ENCODE measurements at regions not wholly inside any gene's neighbourhood (a gene's known extent, or its start where the extent isn't known, plus 50 kb on each side); places are given as distances from the start of the nearest gene placed in this dataset.

DNA sequence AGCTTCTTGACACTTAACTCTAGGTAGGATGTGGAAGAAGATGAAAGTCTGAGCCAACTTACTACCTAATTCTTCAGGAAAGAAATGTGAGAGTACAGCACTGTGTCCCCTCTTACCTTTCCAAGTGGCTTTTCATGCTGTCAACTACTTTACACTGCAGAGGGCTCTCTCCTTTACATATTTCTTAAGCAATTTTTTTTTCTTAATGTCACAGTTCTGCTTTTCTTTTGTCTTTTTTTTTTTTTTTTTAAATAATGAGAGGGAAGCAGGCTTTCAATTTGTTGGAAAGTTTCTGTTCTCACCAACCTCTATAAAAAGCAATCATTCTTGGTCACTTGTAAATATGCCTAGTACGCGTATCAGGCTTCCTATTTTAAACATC is 212.7 kb upstream of the MIR17HG start:
- Histone ChIP-seq H3K9me3 (ENCODE audit: control insufficient read depth, insufficient read depth, low read depth, low read length) (no peaks in the 10 kb centered on the region), H3K36me3 (ENCODE audit: control insufficient read depth in 2 of 2, insufficient read depth in 1 of 2, low read length in 2 of 2) (no peaks in the 10 kb centered on the region), H3K27ac (ENCODE audit: extremely low read depth, low read depth, low read length) (no peak overlapping the region), H3K4me1 (ENCODE audit: control insufficient read depth, insufficient read depth, low read length) (no peaks in the 10 kb centered on the region), H3K4me3 (ENCODE audit: low read depth, low read length) (no peak overlapping the region)
- POLR2A ChIA-PET, result no interaction called here
- CTCF ChIA-PET, result interaction anchor here (0.6 to 2.7 kb wide), 3 partner anchors 50 to 121 kb away, joined by 3 to 26 read pairs (median 4); no protein-coding TSS in a partner anchor
- TF ChIP-seq ZSCAN16 (tag by site-specific recombination; IDR thresholded peaks at IDR 0.05), result no peak
- no peak for TF ChIP-seq ZNF133 (tag by site-specific recombination; IDR thresholded peaks at IDR 0.05)
- TF ChIP-seq, protein P1, sequence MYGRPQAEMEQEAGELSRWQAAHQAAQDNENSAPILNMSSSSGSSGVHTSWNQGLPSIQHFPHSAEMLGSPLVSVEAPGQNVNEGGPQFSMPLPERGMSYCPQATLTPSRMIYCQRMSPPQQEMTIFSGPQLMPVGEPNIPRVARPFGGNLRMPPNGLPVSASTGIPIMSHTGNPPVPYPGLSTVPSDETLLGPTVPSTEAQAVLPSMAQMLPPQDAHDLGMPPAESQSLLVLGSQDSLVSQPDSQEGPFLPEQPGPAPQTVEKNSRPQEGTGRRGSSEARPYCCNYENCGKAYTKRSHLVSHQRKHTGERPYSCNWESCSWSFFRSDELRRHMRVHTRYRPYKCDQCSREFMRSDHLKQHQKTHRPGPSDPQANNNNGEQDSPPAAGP (tag by site-specific recombination; IDR thresholded peaks at IDR 0.05), result no peak
- TF ChIP-seq ZNF341 (tag by site-specific recombination; IDR thresholded peaks at IDR 0.05; ENCODE audit: low read depth), result no peak
- TF ChIP-seq, protein P2, sequence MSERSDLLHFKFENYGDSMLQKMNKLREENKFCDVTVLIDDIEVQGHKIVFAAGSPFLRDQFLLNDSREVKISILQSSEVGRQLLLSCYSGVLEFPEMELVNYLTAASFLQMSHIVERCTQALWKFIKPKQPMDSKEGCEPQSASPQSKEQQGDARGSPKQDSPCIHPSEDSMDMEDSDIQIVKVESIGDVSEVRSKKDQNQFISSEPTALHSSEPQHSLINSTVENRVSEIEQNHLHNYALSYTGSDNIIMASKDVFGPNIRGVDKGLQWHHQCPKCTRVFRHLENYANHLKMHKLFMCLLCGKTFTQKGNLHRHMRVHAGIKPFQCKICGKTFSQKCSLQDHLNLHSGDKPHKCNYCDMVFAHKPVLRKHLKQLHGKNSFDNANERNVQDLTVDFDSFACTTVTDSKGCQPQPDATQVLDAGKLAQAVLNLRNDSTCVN (tag by site-specific recombination; optimal IDR thresholded peaks at IDR 0.05), result no peak
- TF ChIP-seq HOXD13 (CRISPR knock-in tag; IDR thresholded peaks at IDR 0.05; ENCODE audit: borderline replicate concordance), result no peak
- TF ChIP-seq ZNF777 (tag by site-specific recombination; IDR thresholded peaks at IDR 0.05; ENCODE audit: borderline replicate concordance), result no peak
- TF ChIP-seq ZFHX2 (tag by site-specific recombination; conservative IDR thresholded peaks at IDR 0.05), result no peak
- TF ChIP-seq ZNF76 (tag by site-specific recombination; IDR thresholded peaks at IDR 0.05; ENCODE audit: borderline replicate concordance, low read depth), result no peak
- TF ChIP-seq ZNF791 (tag by site-specific recombination; IDR thresholded peaks at IDR 0.05), result no peak
- TF ChIP-seq, protein P3, sequence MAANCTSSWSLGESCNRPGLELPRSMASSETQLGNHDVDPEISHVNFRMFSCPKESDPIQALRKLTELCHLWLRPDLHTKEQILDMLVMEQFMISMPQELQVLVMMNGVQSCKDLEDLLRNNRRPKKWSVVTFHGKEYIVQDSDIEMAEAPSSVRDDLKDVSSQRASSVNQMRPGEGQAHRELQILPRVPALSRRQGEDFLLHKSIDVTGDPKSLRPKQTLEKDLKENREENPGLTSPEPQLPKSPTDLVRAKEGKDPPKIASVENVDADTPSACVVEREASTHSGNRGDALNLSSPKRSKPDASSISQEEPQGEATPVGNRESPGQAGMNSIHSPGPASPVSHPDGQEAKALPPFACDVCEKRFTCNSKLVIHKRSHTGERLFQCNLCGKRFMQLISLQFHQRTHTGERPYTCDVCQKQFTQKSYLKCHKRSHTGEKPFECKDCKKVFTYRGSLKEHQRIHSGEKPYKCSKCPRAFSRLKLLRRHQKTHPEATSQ (tag by site-specific recombination; IDR thresholded peaks at IDR 0.05), result no peak
- no peak for TF ChIP-seq ZNF157 (tag by site-specific recombination; IDR thresholded peaks at IDR 0.05)
- TF ChIP-seq ZBTB7A (tag by site-specific recombination; IDR thresholded peaks at IDR 0.05; ENCODE audit: low read depth), result no peak
- TF ChIP-seq ZNF548 (tag by site-specific recombination; IDR thresholded peaks at IDR 0.05), result no peak
- no peak for TF ChIP-seq GLI4 (tag by site-specific recombination; IDR thresholded peaks at IDR 0.05)
- TF ChIP-seq SALL2 (tag by site-specific recombination; IDR thresholded peaks at IDR 0.05; ENCODE audit: borderline replicate concordance), result no peak
- TF ChIP-seq ZNF169 (tag by site-specific recombination; IDR thresholded peaks at IDR 0.05), result no peak

DNA sequence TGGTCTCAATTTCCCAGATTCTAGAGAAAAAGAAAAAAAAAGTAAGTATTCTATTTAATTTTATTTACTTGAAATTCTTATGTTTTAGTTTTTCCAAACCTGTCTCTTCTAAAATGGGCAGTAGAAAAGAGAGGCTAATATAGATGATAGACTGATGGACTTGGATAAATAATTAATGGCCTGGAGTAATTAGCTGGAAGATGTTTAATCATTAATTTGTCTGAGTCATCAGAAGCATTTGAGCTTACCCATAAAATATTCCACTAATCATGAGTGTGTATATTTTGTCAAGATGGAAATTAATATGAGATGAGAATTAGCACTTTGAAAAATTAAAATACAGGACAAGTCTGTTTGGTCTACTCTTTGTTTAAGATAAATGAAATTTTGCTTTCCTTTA is 212.1 kb upstream of the MIR17HG start:
- no peaks in the 10 kb centered on the region for H3K4me1 ChIP-seq (ENCODE audit: control insufficient read depth, insufficient read depth, low read length)
- CTCF ChIA-PET, result interaction anchor here (1.2 to 2.7 kb wide), 2 partner anchors 50 to 109 kb away, joined by 4 to 26 read pairs; no protein-coding TSS in a partner anchor
- no peak overlapping the region for H3K27ac ChIP-seq (ENCODE audit: extremely low read depth, low read depth, low read length)
- POLR2A ChIA-PET, result no interaction called here
- no peak overlapping the region for H3K4me3 ChIP-seq (ENCODE audit: low read depth, low read length)
- no peaks in the 10 kb centered on the region for H3K9me3 ChIP-seq (ENCODE audit: control insufficient read depth, insufficient read depth, low read depth, low read length)
- no peaks in the 10 kb centered on the region for H3K36me3 ChIP-seq (ENCODE audit: control insufficient read depth in 2 of 2, insufficient read depth in 1 of 2, low read length in 2 of 2)
- TF ChIP-seq ZNF248 (tag by site-specific recombination; IDR thresholded peaks at IDR 0.05) (no peak), SP2 (tag by site-specific recombination; IDR thresholded peaks at IDR 0.05) (no peak), ZNF48 (tag by site-specific recombination; IDR thresholded peaks at IDR 0.05) (no peak), ZNF529 (tag by site-specific recombination; IDR thresholded peaks at IDR 0.05; ENCODE audit: insufficient replicate concordance) (no peak), ZNF776 (tag by site-specific recombination; IDR thresholded peaks at IDR 0.05; ENCODE audit: borderline replicate concordance) (no peak), ZNF843 (tag by site-specific recombination; IDR thresholded peaks at IDR 0.05) (no peak)
- TF ChIP-seq, protein P4, sequence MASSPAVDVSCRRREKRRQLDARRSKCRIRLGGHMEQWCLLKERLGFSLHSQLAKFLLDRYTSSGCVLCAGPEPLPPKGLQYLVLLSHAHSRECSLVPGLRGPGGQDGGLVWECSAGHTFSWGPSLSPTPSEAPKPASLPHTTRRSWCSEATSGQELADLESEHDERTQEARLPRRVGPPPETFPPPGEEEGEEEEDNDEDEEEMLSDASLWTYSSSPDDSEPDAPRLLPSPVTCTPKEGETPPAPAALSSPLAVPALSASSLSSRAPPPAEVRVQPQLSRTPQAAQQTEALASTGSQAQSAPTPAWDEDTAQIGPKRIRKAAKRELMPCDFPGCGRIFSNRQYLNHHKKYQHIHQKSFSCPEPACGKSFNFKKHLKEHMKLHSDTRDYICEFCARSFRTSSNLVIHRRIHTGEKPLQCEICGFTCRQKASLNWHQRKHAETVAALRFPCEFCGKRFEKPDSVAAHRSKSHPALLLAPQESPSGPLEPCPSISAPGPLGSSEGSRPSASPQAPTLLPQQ (tag by site-specific recombination; IDR thresholded peaks at IDR 0.05), result no peak
- TF ChIP-seq, protein P5, sequence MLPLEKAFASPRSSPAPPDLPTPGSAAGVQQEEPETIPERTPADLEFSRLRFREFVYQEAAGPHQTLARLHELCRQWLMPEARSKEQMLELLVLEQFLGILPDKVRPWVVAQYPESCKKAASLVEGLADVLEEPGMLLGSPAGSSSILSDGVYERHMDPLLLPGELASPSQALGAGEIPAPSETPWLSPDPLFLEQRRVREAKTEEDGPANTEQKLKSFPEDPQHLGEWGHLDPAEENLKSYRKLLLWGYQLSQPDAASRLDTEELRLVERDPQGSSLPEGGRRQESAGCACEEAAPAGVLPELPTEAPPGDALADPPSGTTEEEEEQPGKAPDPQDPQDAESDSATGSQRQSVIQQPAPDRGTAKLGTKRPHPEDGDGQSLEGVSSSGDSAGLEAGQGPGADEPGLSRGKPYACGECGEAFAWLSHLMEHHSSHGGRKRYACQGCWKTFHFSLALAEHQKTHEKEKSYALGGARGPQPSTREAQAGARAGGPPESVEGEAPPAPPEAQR (tag by site-specific recombination; IDR thresholded peaks at IDR 0.05), result no peak
- TF ChIP-seq, protein P6, sequence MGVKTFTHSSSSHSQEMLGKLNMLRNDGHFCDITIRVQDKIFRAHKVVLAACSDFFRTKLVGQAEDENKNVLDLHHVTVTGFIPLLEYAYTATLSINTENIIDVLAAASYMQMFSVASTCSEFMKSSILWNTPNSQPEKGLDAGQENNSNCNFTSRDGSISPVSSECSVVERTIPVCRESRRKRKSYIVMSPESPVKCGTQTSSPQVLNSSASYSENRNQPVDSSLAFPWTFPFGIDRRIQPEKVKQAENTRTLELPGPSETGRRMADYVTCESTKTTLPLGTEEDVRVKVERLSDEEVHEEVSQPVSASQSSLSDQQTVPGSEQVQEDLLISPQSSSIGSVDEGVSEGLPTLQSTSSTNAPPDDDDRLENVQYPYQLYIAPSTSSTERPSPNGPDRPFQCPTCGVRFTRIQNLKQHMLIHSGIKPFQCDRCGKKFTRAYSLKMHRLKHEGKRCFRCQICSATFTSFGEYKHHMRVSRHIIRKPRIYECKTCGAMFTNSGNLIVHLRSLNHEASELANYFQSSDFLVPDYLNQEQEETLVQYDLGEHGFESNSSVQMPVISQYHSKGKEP (tag by site-specific recombination; IDR thresholded peaks at IDR 0.05), result no peak
- TF ChIP-seq, protein P7, sequence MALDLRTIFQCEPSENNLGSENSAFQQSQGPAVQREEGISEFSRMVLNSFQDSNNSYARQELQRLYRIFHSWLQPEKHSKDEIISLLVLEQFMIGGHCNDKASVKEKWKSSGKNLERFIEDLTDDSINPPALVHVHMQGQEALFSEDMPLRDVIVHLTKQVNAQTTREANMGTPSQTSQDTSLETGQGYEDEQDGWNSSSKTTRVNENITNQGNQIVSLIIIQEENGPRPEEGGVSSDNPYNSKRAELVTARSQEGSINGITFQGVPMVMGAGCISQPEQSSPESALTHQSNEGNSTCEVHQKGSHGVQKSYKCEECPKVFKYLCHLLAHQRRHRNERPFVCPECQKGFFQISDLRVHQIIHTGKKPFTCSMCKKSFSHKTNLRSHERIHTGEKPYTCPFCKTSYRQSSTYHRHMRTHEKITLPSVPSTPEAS (tag by site-specific recombination; IDR thresholded peaks at IDR 0.05), result no peak

Measured in HEK293 (cell line).